H9 (cell line): ENCODE measurements at regions not wholly inside any gene's neighbourhood (a gene's known extent, or its start where the extent isn't known, plus 50 kb on each side); places are given as distances from the start of the nearest gene placed in this dataset.
A peak's percentile ranks its signal among the peaks of the same experiment; 100 is the strongest.

ENCODE experiments used
- DNase-seq: peaks from one replicate; pipeline ENCODE4 v3.0.0-alpha.2; 2017
- H2AFZ ChIP-seq: one replicate; pipeline ENCODE4 v1.6.1; 2013; ENCODE audit warnings: mild to moderate bottlenecking, low read length, control low read depth, moderate library complexity
- H2AK5ac ChIP-seq: 2 replicates; pipeline ENCODE4 v1.6.1; 2013; ENCODE audit warnings: low read length, control low read depth, mixed read lengths; ENCODE audit not compliant: insufficient read length
- H2BK120ac ChIP-seq: one replicate; pipeline ENCODE4 v1.6.1; 2013; ENCODE audit warnings: low read depth, mild to moderate bottlenecking, low read length, control low read depth, inconsistent platforms; ENCODE audit not compliant: poor library complexity, severe bottlenecking
- H2BK12ac ChIP-seq: 2 replicates; pipeline ENCODE4 v1.6.1; 2013; ENCODE audit warnings: low read length, control low read depth, mixed read lengths, low read depth; ENCODE audit not compliant: insufficient read length
- H2BK15ac ChIP-seq: 2 replicates; pipeline ENCODE4 v1.6.1; 2013; ENCODE audit warnings: low read depth, low read length, control low read depth
- H2BK20ac ChIP-seq: one replicate; pipeline ENCODE4 v1.6.1; 2013; ENCODE audit warnings: low read depth, mild to moderate bottlenecking, low read length, control low read depth, inconsistent platforms; ENCODE audit not compliant: poor library complexity, severe bottlenecking
- H2BK5ac ChIP-seq: 2 replicates; pipeline ENCODE4 v1.6.1; 2013; ENCODE audit warnings: low read length, control low read depth, mixed read lengths; ENCODE audit not compliant: insufficient read length
- H3K14ac ChIP-seq: 2 replicates; pipeline ENCODE4 v1.6.1; 2013; ENCODE audit warnings: low read length, control low read depth; ENCODE audit not compliant: insufficient read depth
- H3K18ac ChIP-seq: 2 replicates; pipeline ENCODE4 v1.6.1; 2013; ENCODE audit warnings: low read depth, mild to moderate bottlenecking, mixed read lengths, low read length, control low read depth; ENCODE audit not compliant: insufficient read length
- H3K23ac ChIP-seq: 2 replicates; pipeline ENCODE4 v1.6.1; 2013; ENCODE audit warnings: low read length, control low read depth, mixed read lengths, low read depth; ENCODE audit not compliant: insufficient read length
- H3K23me2 ChIP-seq: 2 replicates; pipeline ENCODE4 v1.6.1; 2013; ENCODE audit warnings: low read depth, mild to moderate bottlenecking, mixed read lengths, low read length, control low read depth; ENCODE audit not compliant: insufficient read length, poor library complexity, severe bottlenecking
- H3K27ac ChIP-seq: 2 replicates; pipeline ENCODE4 v1.5.1; 2013; ENCODE audit warnings: low read length, control low read depth, mixed read lengths, low read depth; ENCODE audit not compliant: insufficient read length
- H3K27me3 ChIP-seq: 2 replicates; pipeline ENCODE4 v1.6.1; 2013; ENCODE audit warnings: low read length, control low read depth, inconsistent platforms; ENCODE audit not compliant: insufficient read depth
- H3K4ac ChIP-seq: 2 replicates; pipeline ENCODE4 v1.6.1; 2013; ENCODE audit warnings: low read depth, mild to moderate bottlenecking, control low read depth, inconsistent platforms, low read length, moderate library complexity
- H3K4me1 ChIP-seq: 2 replicates; pipeline ENCODE4 v1.6.1; 2013; ENCODE audit warnings: low read length, control low read depth, inconsistent platforms; ENCODE audit not compliant: insufficient read depth
- H3K4me2 ChIP-seq: 2 replicates; pipeline ENCODE4 v1.6.1; 2013; ENCODE audit warnings: low read length, control low read depth, mixed read lengths; ENCODE audit not compliant: insufficient read length, insufficient read depth
- H3K56ac ChIP-seq: 2 replicates; pipeline ENCODE4 v1.6.1; 2013; ENCODE audit warnings: low read depth, mild to moderate bottlenecking, mixed read lengths, low read length, control low read depth; ENCODE audit not compliant: insufficient read length
- H3K79me1 ChIP-seq: 2 replicates; pipeline ENCODE4 v1.6.1; 2013; ENCODE audit warnings: low read depth, mild to moderate bottlenecking, moderate library complexity, low read length, control low read depth, inconsistent platforms; ENCODE audit not compliant: insufficient read depth, poor library complexity, severe bottlenecking
- H3K79me2 ChIP-seq: 2 replicates; pipeline ENCODE4 v1.6.1; 2013; ENCODE audit warnings: low read length, control low read depth, inconsistent platforms; ENCODE audit not compliant: insufficient read depth
- H3K9ac ChIP-seq: 2 replicates; pipeline ENCODE4 v1.6.1; 2013; ENCODE audit warnings: low read length, control low read depth, mixed read lengths; ENCODE audit not compliant: insufficient read length; ENCODE audit errors: extremely low read depth
- H3K9me3 ChIP-seq: one replicate; pipeline ENCODE4 v1.6.1; 2013; ENCODE audit warnings: low read depth, low read length, inconsistent platforms; ENCODE audit not compliant: control insufficient read depth
- H3T11ph ChIP-seq: one replicate; pipeline ENCODE4 v1.6.1; 2013; ENCODE audit warnings: mild to moderate bottlenecking, low read length, control low read depth, inconsistent platforms
- H4K20me1 ChIP-seq: one replicate; pipeline ENCODE4 v1.6.1; 2013; ENCODE audit not compliant: control insufficient read depth, insufficient read length, insufficient read depth
- H4K5ac ChIP-seq: 2 replicates; pipeline ENCODE4 v1.6.1; 2013; ENCODE audit warnings: low read depth, mild to moderate bottlenecking, mixed read lengths, low read length, control low read depth; ENCODE audit not compliant: insufficient read length
- H4K8ac ChIP-seq: replicated peaks from 2 replicates; pipeline ENCODE4 v1.6.1; 2013; ENCODE audit warnings: low read length, control low read depth, mixed read lengths, low read depth; ENCODE audit not compliant: insufficient read length
- H4K91ac ChIP-seq: 2 replicates; pipeline ENCODE4 v1.6.1; 2013; ENCODE audit warnings: low read depth, mild to moderate bottlenecking, moderate library complexity, mixed read lengths, low read length, control low read depth; ENCODE audit not compliant: insufficient read length
- H3K27ac Mint-ChIP-seq, 3 experiments: 2 replicates in 2 of 3; 3 replicates in 1 of 3; pipeline ENCODE4 v1.8.0; 2020 to 2021; ENCODE audit warnings: mixed read lengths in 3 of 3, mild to moderate bottlenecking in 1 of 3, moderate library complexity in 1 of 3
- H3K27me3 Mint-ChIP-seq: 2 replicates; pipeline ENCODE4 v1.8.0; 2021; ENCODE audit warnings: low read depth, mild to moderate bottlenecking, moderate library complexity, mixed read lengths
- H3K36me3 Mint-ChIP-seq, 3 experiments: 2 replicates in 2 of 3; 3 replicates in 1 of 3; pipeline ENCODE4 v1.8.0; 2020 to 2021; ENCODE audit warnings: low read depth in 3 of 3, mixed read lengths in 3 of 3; ENCODE audit not compliant: insufficient read depth in 1 of 3
- H3K4me1 Mint-ChIP-seq, 2 experiments: 2 replicates each; pipeline ENCODE4 v1.8.0; 2020; ENCODE audit warnings: mixed read lengths in 2 of 2
- H3K4me3 Mint-ChIP-seq, 2 experiments: 2 replicates in 1 of 2; 3 replicates in 1 of 2; pipeline ENCODE4 v1.8.0; 2020 to 2021; ENCODE audit warnings: mild to moderate bottlenecking in 2 of 2, mixed read lengths in 2 of 2, moderate library complexity in 1 of 2
- H3K9me3 Mint-ChIP-seq, 2 experiments: 2 replicates in 1 of 2; 3 replicates in 1 of 2; pipeline ENCODE4 v1.8.0; 2020; ENCODE audit warnings: mild to moderate bottlenecking in 2 of 2, mixed read lengths in 2 of 2, moderate library complexity in 1 of 2
- WGBS: extraction: QIAGEN DNeasy Blood & Tissue Kit; methylation state at CpG from one replicate; pipeline ENCODE4 v1.1.7; 2013; ENCODE audit warnings: missing lambda C conversion rate, low lambda C conversion rate, mixed read lengths; ENCODE audit not compliant: insufficient read length; ENCODE audit errors: extremely low coverage; 5-methylcytosine and 5-hydroxymethylcytosine counted together
- TF ChIP-seq, protein P1 (sequence below): fragments of 200-600 bp; sonication (generic); conservative IDR thresholded peaks from 3 replicates; pipeline ENCODE4 v1.8.0; 2021; ENCODE audit warnings: antibody characterized with exemption, mild to moderate bottlenecking

- no peaks in the 10 kb centered on the region; a peak in 1 of 4 replicates for H3K4me1 Mint-ChIP-seq
Observed at GRCh38 chr5:161030229-161030628, 178.2 kb upstream of the ATP10B start.

More at GRCh38 chr5:161030229-161030628, 178.2 kb upstream of the ATP10B start:
- no peak for DNase-seq
- Histone ChIP-seq H3K14ac (no peak overlapping the region), H3K9ac (no peak overlapping the region), H2BK20ac (no peak overlapping the region), H3K18ac (no peak overlapping the region), H2BK5ac (no peak overlapping the region), H3K79me1 (no peaks in the 10 kb centered on the region), H2AK5ac (no peak overlapping the region), H3K23ac (no peak overlapping the region), H3K79me2 (no peaks in the 10 kb centered on the region), H4K91ac (no peak overlapping the region), H4K8ac (no peak overlapping the region), H2BK120ac (no peak overlapping the region), H3K4me1 (no peaks in the 10 kb centered on the region), H2AFZ (no peak overlapping the region), H3K4me2 (no peak overlapping the region), H4K5ac (no peak overlapping the region), H3K27ac (no peak overlapping the region), H2BK15ac (no peak overlapping the region), H3K9me3 (no peaks in the 10 kb centered on the region), H3K56ac (no peak overlapping the region), H4K20me1 (no peaks in the 10 kb centered on the region), H3K4ac (no peak overlapping the region), H2BK12ac (no peak overlapping the region), H3K23me2 (no peaks in the 10 kb centered on the region), H3K27me3 (no peaks in the 10 kb centered on the region), H3T11ph (no peak overlapping the region)
- H3K27ac Mint-ChIP-seq, result peak overlapping the region in 1 of 3 experiments; percentile 75; a peak in 1 of 7 replicates
- H3K27me3 Mint-ChIP-seq, result no peaks in the 10 kb centered on the region
- TF ChIP-seq, protein P1, sequence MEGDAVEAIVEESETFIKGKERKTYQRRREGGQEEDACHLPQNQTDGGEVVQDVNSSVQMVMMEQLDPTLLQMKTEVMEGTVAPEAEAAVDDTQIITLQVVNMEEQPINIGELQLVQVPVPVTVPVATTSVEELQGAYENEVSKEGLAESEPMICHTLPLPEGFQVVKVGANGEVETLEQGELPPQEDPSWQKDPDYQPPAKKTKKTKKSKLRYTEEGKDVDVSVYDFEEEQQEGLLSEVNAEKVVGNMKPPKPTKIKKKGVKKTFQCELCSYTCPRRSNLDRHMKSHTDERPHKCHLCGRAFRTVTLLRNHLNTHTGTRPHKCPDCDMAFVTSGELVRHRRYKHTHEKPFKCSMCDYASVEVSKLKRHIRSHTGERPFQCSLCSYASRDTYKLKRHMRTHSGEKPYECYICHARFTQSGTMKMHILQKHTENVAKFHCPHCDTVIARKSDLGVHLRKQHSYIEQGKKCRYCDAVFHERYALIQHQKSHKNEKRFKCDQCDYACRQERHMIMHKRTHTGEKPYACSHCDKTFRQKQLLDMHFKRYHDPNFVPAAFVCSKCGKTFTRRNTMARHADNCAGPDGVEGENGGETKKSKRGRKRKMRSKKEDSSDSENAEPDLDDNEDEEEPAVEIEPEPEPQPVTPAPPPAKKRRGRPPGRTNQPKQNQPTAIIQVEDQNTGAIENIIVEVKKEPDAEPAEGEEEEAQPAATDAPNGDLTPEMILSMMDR, result no peak
- H3K9me3 Mint-ChIP-seq, result no peaks in the 10 kb centered on the region
- WGBS, result no CpG with 5 or more reads among the region's 3 CpGs
- H3K4me3 Mint-ChIP-seq, result no peak overlapping the region
- no peaks in the 10 kb centered on the region for H3K36me3 Mint-ChIP-seq
